ENCODE measurements at regions not wholly inside any gene's neighbourhood (a gene's known extent, or its start where the extent isn't known, plus 50 kb on each side); places are given as distances from the start of the nearest gene placed in this dataset.

GRCh38 chr2:212943351-212943750, 208.1 kb downstream of the IKZF2 start:
- TF ChIP-seq POLR2A (IDR thresholded peaks at IDR 0.05; ENCODE audit: low read depth, low read length) (no peak), GATA2 (IDR thresholded peaks at IDR 0.05; ENCODE audit: insufficient read depth, insufficient read length, low read depth, low read length) (no peak), JUN (IDR thresholded peaks at IDR 0.05; ENCODE audit: borderline replicate concordance, insufficient read depth, insufficient read length, low read depth) (no peak), MYC (IDR thresholded peaks at IDR 0.05; ENCODE audit: low read depth, low read length) (no peak), POLR2AphosphoS5 (IDR thresholded peaks at IDR 0.05; ENCODE audit: insufficient read depth, low read depth, low read length) (no peak), MAX (IDR thresholded peaks at IDR 0.05; ENCODE audit: insufficient read depth, insufficient read length) (no peak), FOS (IDR thresholded peaks at IDR 0.05; ENCODE audit: borderline replicate concordance, insufficient read depth, low read length) (no peak), EZH2 (IDR thresholded peaks at IDR 0.05; ENCODE audit: borderline replicate concordance, low read depth, low read length, severe bottlenecking) (no peak), CTCF (IDR thresholded peaks at IDR 0.05; ENCODE audit: extremely low read depth in 1 of 2, insufficient read depth in 1 of 2, low read depth in 1 of 2, low read length in 2 of 2) (no peak)
- dilution Hi-C loops (cut with MboI; ENCODE audit: extremely low pct_ligation_motif_present, low sequenced_read_pairs) (no loop called here), intact Hi-C loops (cut with micrococcal nuclease) (no loop called here)
- Histone ChIP-seq H4K20me1 (replicated peaks; ENCODE audit: control insufficient read depth, extremely low read depth, insufficient read depth, low read length) (no peaks in the 10 kb centered on the region), H3K79me2 (ENCODE audit: control insufficient read depth, insufficient read depth, low read length) (no peaks in the 10 kb centered on the region), H3K4me3 (replicated peaks in 1 of 3; ENCODE audit: insufficient read depth in 1 of 3, low read depth in 1 of 3, low read length in 3 of 3) (no peak overlapping the region), H3K4me2 (ENCODE audit: insufficient read depth, low read length) (no peak overlapping the region), H3K36me3 (ENCODE audit: control insufficient read depth in 2 of 2, extremely low read depth in 1 of 2, insufficient read depth in 2 of 2, low read length in 2 of 2) (no peaks in the 10 kb centered on the region), H3K4me1 (ENCODE audit: control insufficient read depth, extremely low read depth, insufficient read depth, low read length) (no peaks in the 10 kb centered on the region), H3K9ac (replicated peaks; ENCODE audit: extremely low read depth, insufficient read depth, low read length) (no peak overlapping the region), H3K27ac (ENCODE audit: insufficient read depth, low read depth, low read length) (no peak overlapping the region), H3K9me1 (replicated peaks; ENCODE audit: control insufficient read depth, extremely low read depth, insufficient read depth, low read length) (no peaks in the 10 kb centered on the region), H2AFZ (ENCODE audit: low read depth, low read length) (no peak overlapping the region), H3K9me3 (replicated peaks; ENCODE audit: control insufficient read depth, insufficient read depth, low read length) (no peaks in the 10 kb centered on the region), H3K27me3 (ENCODE audit: control insufficient read depth in 2 of 2, insufficient read depth in 2 of 2, low read length in 2 of 2) (no peaks in the 10 kb centered on the region)
- no peak for DNase-seq (ENCODE audit: low read depth, low spot score)
- no TSS peak for BruUV-seq (replicated peaks)
- POLR2A ChIA-PET, result no interaction called here
- FAIRE-seq, result no peak
- CTCF ChIA-PET, result no interaction called here
